DND-41 (cell line): ENCODE measurements at regions not wholly inside any gene's neighbourhood (a gene's known extent, or its start where the extent isn't known, plus 50 kb on each side); places are given as distances from the start of the nearest gene placed in this dataset.

ENCODE experiments used
- ATAC-seq: fragments of 200-7000 bp; cut with Tn5 transposase; 3 replicates; pipeline ENCODE4 v1.9.1; 2021; ENCODE audit warnings: low read depth; ENCODE audit not compliant: insufficient read depth
- DNase-seq: peaks from one replicate; pipeline ENCODE4 v3.0.0-alpha.2; 2020
- H2AFZ ChIP-seq: 2 replicates; pipeline ENCODE4 v1.6.0; 2012; ENCODE audit warnings: low read depth, low read length
- H3K27ac ChIP-seq: 2 replicates; pipeline ENCODE4 v1.5.1; 2012; ENCODE audit warnings: low read length, inconsistent platforms
- H3K27me3 ChIP-seq: fragments of 200-600 bp; sonication (generic); 2 replicates; pipeline ENCODE4 v1.6.0; 2012; ENCODE audit warnings: low read length, mild to moderate bottlenecking, inconsistent platforms; ENCODE audit not compliant: insufficient read depth, poor library complexity
- H3K36me3 ChIP-seq: 2 replicates; pipeline ENCODE4 v1.5.1; 2012; ENCODE audit warnings: low read length, inconsistent platforms; ENCODE audit not compliant: insufficient read depth
- H3K4me1 ChIP-seq: 2 replicates; pipeline ENCODE4 v1.5.1; 2012; ENCODE audit warnings: mild to moderate bottlenecking, low read length; ENCODE audit not compliant: insufficient read depth
- H3K4me2 ChIP-seq: 2 replicates; pipeline ENCODE4 v1.6.0; 2012; ENCODE audit warnings: mild to moderate bottlenecking, moderate library complexity, low read length, inconsistent platforms; ENCODE audit not compliant: insufficient read depth
- H3K4me3 ChIP-seq, 2 experiments: fragments of 200-600 bp in 1 of 2; shearing (Covaris generic) in 1 of 2; 2 replicates each; pipeline ENCODE4 v1.5.1; 2012 to 2016; ENCODE audit warnings: inconsistent platforms in 2 of 2, low read length in 2 of 2, mild to moderate bottlenecking in 2 of 2, low read depth in 1 of 2, moderate library complexity in 1 of 2
- H3K79me2 ChIP-seq: 2 replicates; pipeline ENCODE4 v1.6.0; 2012; ENCODE audit warnings: low read length, inconsistent platforms; ENCODE audit not compliant: insufficient read depth
- H3K9ac ChIP-seq: 2 replicates; pipeline ENCODE4 v1.6.0; 2012; ENCODE audit warnings: low read depth, mild to moderate bottlenecking, inconsistent platforms, low read length, moderate library complexity
- H3K9me3 ChIP-seq: 2 replicates; pipeline ENCODE4 v1.5.1; 2012; ENCODE audit warnings: low read length, moderate library complexity, mild to moderate bottlenecking, inconsistent platforms; ENCODE audit not compliant: insufficient read depth, severe bottlenecking
- H4K20me1 ChIP-seq: 2 replicates; pipeline ENCODE4 v1.6.0; 2012; ENCODE audit warnings: low read length; ENCODE audit not compliant: insufficient read depth
- CTCF ChIP-seq: IDR thresholded peaks from 2 replicates; pipeline ENCODE4 v1.5.1; 2012; ENCODE audit warnings: borderline replicate concordance, low read length, moderate library complexity, mild to moderate bottlenecking; ENCODE audit not compliant: poor library complexity, severe bottlenecking; ENCODE audit errors: extremely low read depth
- EZH2 ChIP-seq: IDR thresholded peaks from 3 replicates; pipeline ENCODE4 v1.6.1; 2012; ENCODE audit warnings: borderline replicate concordance, low read depth, mild to moderate bottlenecking, moderate library complexity, low read length, inconsistent platforms; ENCODE audit not compliant: severe bottlenecking

DNA sequence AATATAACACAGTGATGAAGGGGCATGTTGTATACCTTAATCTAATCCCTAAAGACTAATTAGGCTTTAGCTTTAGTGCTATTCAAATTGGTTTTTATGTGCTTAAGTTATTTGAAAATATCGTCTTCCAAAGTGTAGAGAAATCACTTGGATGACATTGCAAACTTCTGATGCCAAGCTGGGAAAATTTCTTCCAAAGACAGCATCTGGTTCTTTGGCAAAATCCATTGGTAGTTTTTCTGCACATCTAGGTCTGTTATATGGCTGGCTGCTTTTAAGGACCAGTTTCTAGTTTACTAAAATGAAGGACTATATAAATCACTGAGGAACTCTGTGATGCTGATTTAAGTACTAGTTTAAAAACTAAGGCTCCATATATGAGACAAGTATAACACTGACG, 2362.3 kb downstream of the PCDH9 start:
- Histone ChIP-seq H3K4me1 (no peaks in the 10 kb centered on the region), H3K79me2 (no peaks in the 10 kb centered on the region), H3K4me3 (no peak overlapping the region), H3K27me3 (no peaks in the 10 kb centered on the region), H3K9ac (no peak overlapping the region), H3K4me2 (no peak overlapping the region), H2AFZ (no peak overlapping the region), H3K36me3 (no peaks in the 10 kb centered on the region), H4K20me1 (no peaks in the 10 kb centered on the region), H3K9me3 (no peaks in the 10 kb centered on the region), H3K27ac (no peak overlapping the region)
- no peak for TF ChIP-seq CTCF
- TF ChIP-seq EZH2: no peak
- ATAC-seq (no peak), DNase-seq (no peak)

GRCh38 chr13:64866331-64866730, 2363.8 kb downstream of the PCDH9 start:
- no peaks in the 10 kb centered on the region for H3K79me2 ChIP-seq
- H3K4me1 ChIP-seq: no peaks in the 10 kb centered on the region
- H3K9me3 ChIP-seq: no peaks in the 10 kb centered on the region
- H3K27me3 ChIP-seq: no peaks in the 10 kb centered on the region
- no peaks in the 10 kb centered on the region for H4K20me1 ChIP-seq
- ATAC-seq (no peak), DNase-seq (no peak)
- H3K4me3 ChIP-seq: no peak overlapping the region
- no peaks in the 10 kb centered on the region for H3K36me3 ChIP-seq
- no peak overlapping the region for H3K4me2 ChIP-seq
- no peak overlapping the region for H3K9ac ChIP-seq
- H2AFZ ChIP-seq: no peak overlapping the region
- no peak overlapping the region for H3K27ac ChIP-seq
- no peak for TF ChIP-seq EZH2

DNA sequence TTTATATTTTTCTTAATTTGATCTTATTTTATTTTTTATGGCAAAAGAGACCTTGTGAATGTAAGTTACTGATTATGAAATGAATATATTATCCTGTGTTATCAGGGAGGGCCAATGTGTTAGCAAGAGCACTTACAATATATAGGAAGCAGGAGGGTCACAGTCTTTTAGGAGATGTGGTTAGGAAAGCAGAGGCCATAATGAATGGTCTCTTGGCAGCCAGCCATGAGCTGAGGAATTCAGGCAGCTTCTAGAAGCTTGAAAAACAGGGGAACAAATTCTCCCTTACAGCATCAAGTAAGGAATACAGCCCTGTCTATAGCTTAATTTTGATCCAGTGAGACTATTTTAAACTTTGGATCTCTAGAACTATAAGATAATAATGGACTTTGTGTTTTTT, 2374.6 kb downstream of the PCDH9 start:
- no peak overlapping the region for H2AFZ ChIP-seq
- H3K27me3 ChIP-seq: no peaks in the 10 kb centered on the region
- no peak overlapping the region for H3K27ac ChIP-seq
- no peaks in the 10 kb centered on the region for H4K20me1 ChIP-seq
- no peak for ATAC-seq
- H3K79me2 ChIP-seq: no peaks in the 10 kb centered on the region
- TF ChIP-seq EZH2 (no peak), CTCF (no peak)
- H3K4me2 ChIP-seq: no peak overlapping the region
- DNase-seq: no peak
- no peaks in the 10 kb centered on the region for H3K36me3 ChIP-seq
- no peaks in the 10 kb centered on the region for H3K4me1 ChIP-seq
- H3K9me3 ChIP-seq: no peaks in the 10 kb centered on the region
- no peak overlapping the region for H3K4me3 ChIP-seq
- no peak overlapping the region for H3K9ac ChIP-seq

GRCh38 chr13:64850017-64850416, 2380.1 kb downstream of the PCDH9 start:
- no peaks in the 10 kb centered on the region for H3K36me3 ChIP-seq
- no peak overlapping the region for H3K4me2 ChIP-seq
- no peaks in the 10 kb centered on the region for H3K27me3 ChIP-seq
- H3K9ac ChIP-seq: no peak overlapping the region
- TF ChIP-seq EZH2 (no peak), CTCF (no peak)
- H2AFZ ChIP-seq: no peak overlapping the region
- H3K4me1 ChIP-seq: no peaks in the 10 kb centered on the region
- DNase-seq (no peak), ATAC-seq (no peak)
- H3K79me2 ChIP-seq: no peaks in the 10 kb centered on the region
- no peak overlapping the region for H3K27ac ChIP-seq
- H3K4me3 ChIP-seq: no peak overlapping the region
- no peaks in the 10 kb centered on the region for H3K9me3 ChIP-seq
- no peaks in the 10 kb centered on the region for H4K20me1 ChIP-seq
